ENCODE measurements at regions not wholly inside any gene's neighbourhood (a gene's known extent, or its start where the extent isn't known, plus 50 kb on each side); places are given as distances from the start of the nearest gene placed in this dataset.

- no peak for TF ChIP-seq ZBTB33 (IDR thresholded peaks at IDR 0.05; ENCODE audit: extremely low read depth, insufficient replicate concordance, low read length)
- TF ChIP-seq SIN3A (IDR thresholded peaks at IDR 0.05; ENCODE audit: low read depth): no peak
These were observed 177.6 kb upstream of the SLC39A10 start (continued) for GRCh38 chr2:195479407-195479806.

DNA sequence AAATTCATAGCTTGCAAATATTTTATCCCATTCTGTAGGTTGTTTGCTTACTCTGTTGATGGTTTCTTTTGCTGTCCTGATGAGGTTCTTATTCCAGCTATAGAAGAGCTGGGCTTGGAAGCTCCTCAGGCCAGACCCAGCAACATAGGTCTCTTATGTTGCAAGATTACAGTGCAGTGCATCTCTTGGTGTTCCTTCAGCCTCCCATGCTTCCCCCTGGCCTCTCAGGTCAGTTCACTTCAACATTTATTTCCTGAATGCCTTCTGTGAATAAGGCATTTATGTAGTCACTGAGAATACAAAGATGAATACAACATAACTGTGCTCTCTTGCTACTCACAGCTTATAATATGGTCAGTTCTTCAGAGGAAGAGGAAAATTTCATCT, 179.0 kb upstream of the SLC39A10 start:
- ATAC-seq (no peak), DNase-seq (ENCODE audit: low read depth, low spot score) (no peak)
- no peak overlapping the region for H3K27ac ChIP-seq (ENCODE audit: low read depth, low read length)
- ChIA-PET POLR2A (no interaction called here), CTCF (no interaction called here), RAD21 (ENCODE audit: low non-redundant PET in 1 of 2, low total read pairs in 2 of 2, uncharacterized antibody in 2 of 2, unreplicated experiment in 2 of 2) (no interaction called here)
- H3K79me2 ChIP-seq (ENCODE audit: insufficient read depth, low read length): no peaks in the 10 kb centered on the region
- H3K36me3 ChIP-seq (ENCODE audit: control insufficient read depth in 1 of 2, insufficient read depth in 2 of 2, low read length in 2 of 2): no peaks in the 10 kb centered on the region
- H2AFZ ChIP-seq (ENCODE audit: low read depth, low read length, poor library complexity, severe bottlenecking): no peak overlapping the region
- H4K20me1 ChIP-seq (ENCODE audit: insufficient read depth): no peaks in the 10 kb centered on the region
- no peaks in the 10 kb centered on the region for H3K27me3 ChIP-seq (ENCODE audit: insufficient read depth, low read length)
- BruUV-seq (replicated peaks): no TSS peak
- intact Hi-C loops (cut with micrococcal nuclease): no loop called here
- no peak overlapping the region for H3K9ac ChIP-seq (ENCODE audit: low read length)
- H3K9me3 ChIP-seq (ENCODE audit: control insufficient read depth in 1 of 2, insufficient read depth in 1 of 2, low read depth in 1 of 2, low read length in 2 of 2): no peaks in the 10 kb centered on the region
- no peaks in the 10 kb centered on the region for H3K9me2 ChIP-seq (ENCODE audit: insufficient read depth)
- no peak overlapping the region for H3K4me3 ChIP-seq (replicated peaks in 1 of 2; ENCODE audit: low read depth in 1 of 2, low read length in 2 of 2)
- H3K4me1 ChIP-seq (ENCODE audit: control insufficient read depth in 1 of 2, insufficient read depth in 2 of 2, low read length in 2 of 2): no peaks in the 10 kb centered on the region
- no peak overlapping the region for H3K4me2 ChIP-seq (ENCODE audit: low read length)
- TF ChIP-seq ZBTB33 (IDR thresholded peaks at IDR 0.05; ENCODE audit: extremely low read depth, insufficient replicate concordance, low read length) (no peak), ELF1 (IDR thresholded peaks at IDR 0.05; ENCODE audit: borderline replicate concordance, low read depth) (no peak), CTCF (IDR thresholded peaks at IDR 0.05 in 2 of 3, conservative IDR thresholded peaks at IDR 0.05 in 1 of 3; ENCODE audit: borderline replicate concordance in 1 of 3, insufficient read depth in 1 of 3, low read depth in 2 of 3, low read length in 2 of 3) (no peak), ZNF274 (IDR thresholded peaks at IDR 0.05; ENCODE audit: low read depth, low read length) (no peak), POLR2AphosphoS5 (IDR thresholded peaks at IDR 0.05; ENCODE audit: low read depth, low read length) (no peak), TCF7L2 (IDR thresholded peaks at IDR 0.05; ENCODE audit: borderline replicate concordance, extremely low read depth, insufficient read depth, insufficient read length) (no peak), RAD21 (IDR thresholded peaks at IDR 0.05; ENCODE audit: low read depth) (no peak), EZH2phosphoT487 (IDR thresholded peaks at IDR 0.05; ENCODE audit: borderline replicate concordance) (no peak), CBX3 (IDR thresholded peaks at IDR 0.05; ENCODE audit: low read depth) (no peak), ZFX (IDR thresholded peaks at IDR 0.05) (no peak), EZH2 (IDR thresholded peaks at IDR 0.05) (no peak), SIN3A (IDR thresholded peaks at IDR 0.05; ENCODE audit: low read depth) (no peak), SP1 (IDR thresholded peaks at IDR 0.05; ENCODE audit: low read depth) (no peak), SRF (IDR thresholded peaks at IDR 0.05; ENCODE audit: low read depth) (no peak)
- TF ChIP-seq, protein P1, sequence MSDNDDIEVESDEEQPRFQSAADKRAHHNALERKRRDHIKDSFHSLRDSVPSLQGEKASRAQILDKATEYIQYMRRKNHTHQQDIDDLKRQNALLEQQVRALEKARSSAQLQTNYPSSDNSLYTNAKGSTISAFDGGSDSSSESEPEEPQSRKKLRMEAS (IDR thresholded peaks at IDR 0.05): no peak
- TF ChIP-seq, protein P2, sequence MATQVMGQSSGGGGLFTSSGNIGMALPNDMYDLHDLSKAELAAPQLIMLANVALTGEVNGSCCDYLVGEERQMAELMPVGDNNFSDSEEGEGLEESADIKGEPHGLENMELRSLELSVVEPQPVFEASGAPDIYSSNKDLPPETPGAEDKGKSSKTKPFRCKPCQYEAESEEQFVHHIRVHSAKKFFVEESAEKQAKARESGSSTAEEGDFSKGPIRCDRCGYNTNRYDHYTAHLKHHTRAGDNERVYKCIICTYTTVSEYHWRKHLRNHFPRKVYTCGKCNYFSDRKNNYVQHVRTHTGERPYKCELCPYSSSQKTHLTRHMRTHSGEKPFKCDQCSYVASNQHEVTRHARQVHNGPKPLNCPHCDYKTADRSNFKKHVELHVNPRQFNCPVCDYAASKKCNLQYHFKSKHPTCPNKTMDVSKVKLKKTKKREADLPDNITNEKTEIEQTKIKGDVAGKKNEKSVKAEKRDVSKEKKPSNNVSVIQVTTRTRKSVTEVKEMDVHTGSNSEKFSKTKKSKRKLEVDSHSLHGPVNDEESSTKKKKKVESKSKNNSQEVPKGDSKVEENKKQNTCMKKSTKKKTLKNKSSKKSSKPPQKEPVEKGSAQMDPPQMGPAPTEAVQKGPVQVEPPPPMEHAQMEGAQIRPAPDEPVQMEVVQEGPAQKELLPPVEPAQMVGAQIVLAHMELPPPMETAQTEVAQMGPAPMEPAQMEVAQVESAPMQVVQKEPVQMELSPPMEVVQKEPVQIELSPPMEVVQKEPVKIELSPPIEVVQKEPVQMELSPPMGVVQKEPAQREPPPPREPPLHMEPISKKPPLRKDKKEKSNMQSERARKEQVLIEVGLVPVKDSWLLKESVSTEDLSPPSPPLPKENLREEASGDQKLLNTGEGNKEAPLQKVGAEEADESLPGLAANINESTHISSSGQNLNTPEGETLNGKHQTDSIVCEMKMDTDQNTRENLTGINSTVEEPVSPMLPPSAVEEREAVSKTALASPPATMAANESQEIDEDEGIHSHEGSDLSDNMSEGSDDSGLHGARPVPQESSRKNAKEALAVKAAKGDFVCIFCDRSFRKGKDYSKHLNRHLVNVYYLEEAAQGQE (IDR thresholded peaks at IDR 0.05; ENCODE audit: low read depth): no peak

All from HCT116 (cell line).